GM13977 (cell line): ENCODE measurements at regions not wholly inside any gene's neighbourhood (a gene's known extent, or its start where the extent isn't known, plus 50 kb on each side); places are given as distances from the start of the nearest gene placed in this dataset.

Experiments used
- DNase-seq: peaks from one replicate; pipeline ENCODE4 v3.0.0; 2012; ENCODE audit warnings: low spot score
- in situ Hi-C: fragments of 300-500 bp; cut with MboI; formaldehyde crosslinking; loops from one replicate; pipeline ENCODE4 v1.12.0; 2022; ENCODE audit warnings: low sequenced_read_pairs, low pct_unique_long_range_greater_than_20kb, mixed read lengths, inconsistent platforms; ENCODE audit not compliant: unreplicated experiment
- TF ChIP-seq, protein P1 (sequence below): IDR thresholded peaks from 2 replicates; pipeline ENCODE4 v1.5.1; 2012; ENCODE audit warnings: mild to moderate bottlenecking, control low read depth; ENCODE audit not compliant: insufficient read depth; ENCODE audit errors: extremely low read depth, missing control alignments

DNA sequence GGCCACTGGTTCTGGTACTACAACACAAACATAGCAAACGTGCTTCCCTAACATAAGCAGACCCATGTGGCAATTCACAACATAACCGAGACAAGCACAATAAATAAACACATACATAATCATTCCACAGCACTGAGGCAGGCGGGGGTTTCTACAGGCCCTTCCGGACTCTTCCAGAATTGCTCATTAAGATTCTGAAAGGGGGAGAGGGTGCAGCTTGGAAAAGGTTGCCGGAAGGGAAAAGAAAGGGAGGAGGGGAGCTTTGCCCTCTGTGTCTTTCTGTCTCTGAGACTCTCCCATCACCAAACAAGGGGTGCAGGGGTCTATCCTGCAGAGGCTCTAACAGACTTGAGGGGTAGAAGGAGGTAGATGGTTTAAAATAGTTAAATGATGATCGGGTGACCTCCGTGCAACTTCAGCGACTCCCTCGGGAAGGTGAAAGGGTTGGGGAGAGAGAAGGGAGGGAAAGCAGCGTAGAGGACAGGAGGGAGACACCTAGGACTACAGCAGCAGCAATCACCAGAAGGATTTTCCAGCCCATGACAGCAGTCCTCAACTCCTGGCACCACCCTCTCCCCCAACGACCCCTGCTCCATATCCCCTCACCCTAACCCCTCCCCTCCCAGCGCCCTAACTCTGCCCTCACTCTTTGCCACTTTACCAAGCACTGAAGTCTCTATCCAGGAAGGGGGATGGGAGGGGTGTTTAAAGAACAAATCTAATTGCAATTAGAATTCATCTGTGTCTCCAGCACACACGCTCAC, 365.5 kb upstream of the ESRRG start:
- TF ChIP-seq, protein P1, sequence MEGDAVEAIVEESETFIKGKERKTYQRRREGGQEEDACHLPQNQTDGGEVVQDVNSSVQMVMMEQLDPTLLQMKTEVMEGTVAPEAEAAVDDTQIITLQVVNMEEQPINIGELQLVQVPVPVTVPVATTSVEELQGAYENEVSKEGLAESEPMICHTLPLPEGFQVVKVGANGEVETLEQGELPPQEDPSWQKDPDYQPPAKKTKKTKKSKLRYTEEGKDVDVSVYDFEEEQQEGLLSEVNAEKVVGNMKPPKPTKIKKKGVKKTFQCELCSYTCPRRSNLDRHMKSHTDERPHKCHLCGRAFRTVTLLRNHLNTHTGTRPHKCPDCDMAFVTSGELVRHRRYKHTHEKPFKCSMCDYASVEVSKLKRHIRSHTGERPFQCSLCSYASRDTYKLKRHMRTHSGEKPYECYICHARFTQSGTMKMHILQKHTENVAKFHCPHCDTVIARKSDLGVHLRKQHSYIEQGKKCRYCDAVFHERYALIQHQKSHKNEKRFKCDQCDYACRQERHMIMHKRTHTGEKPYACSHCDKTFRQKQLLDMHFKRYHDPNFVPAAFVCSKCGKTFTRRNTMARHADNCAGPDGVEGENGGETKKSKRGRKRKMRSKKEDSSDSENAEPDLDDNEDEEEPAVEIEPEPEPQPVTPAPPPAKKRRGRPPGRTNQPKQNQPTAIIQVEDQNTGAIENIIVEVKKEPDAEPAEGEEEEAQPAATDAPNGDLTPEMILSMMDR = no peak
- in situ Hi-C loops = no loop called here
- no peak for DNase-seq

DNA sequence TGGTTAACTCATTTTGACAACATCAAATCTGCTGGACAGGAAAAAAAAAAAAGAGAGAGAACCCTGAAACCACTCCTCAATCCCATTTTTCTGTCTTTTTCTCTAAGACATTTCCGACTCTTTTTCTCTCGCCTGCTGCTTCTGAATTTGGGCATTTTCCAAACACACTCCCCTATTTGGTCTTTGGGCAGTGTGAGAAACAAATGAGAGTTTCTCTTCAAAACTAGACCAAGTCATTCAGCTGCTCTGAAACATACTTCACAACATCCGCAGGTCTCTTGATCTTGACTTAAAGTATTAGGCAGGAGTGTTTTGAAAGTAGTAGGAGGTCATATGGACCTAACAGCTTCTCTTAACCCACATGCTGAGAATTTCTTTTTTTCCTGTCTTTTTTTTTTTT, 364.8 kb upstream of the ESRRG start:
- TF ChIP-seq, protein P1 = no peak
- no peak for DNase-seq
- in situ Hi-C loops = no loop called here

DNA sequence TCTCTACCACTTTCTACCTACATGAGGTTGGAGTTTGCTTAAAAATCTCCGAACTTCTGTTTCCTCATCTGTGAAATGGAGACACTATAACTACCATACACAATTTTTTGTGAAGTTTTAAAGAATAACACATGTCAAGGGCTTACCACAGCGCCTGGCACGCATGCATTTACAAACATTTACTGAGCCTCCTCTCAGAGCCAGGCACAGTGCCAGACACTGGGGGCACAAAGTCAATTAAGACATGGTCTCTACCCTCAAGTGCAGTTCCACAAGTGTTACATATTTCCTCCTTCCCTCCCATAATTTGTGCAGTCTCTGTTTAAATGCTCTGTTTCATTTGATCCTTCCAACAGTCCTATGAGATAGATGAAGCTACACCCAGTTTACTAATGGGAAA, 356.4 kb upstream of the ESRRG start:
- TF ChIP-seq, protein P1 = no peak
- no peak for DNase-seq
- in situ Hi-C loops = no loop called here

DNA sequence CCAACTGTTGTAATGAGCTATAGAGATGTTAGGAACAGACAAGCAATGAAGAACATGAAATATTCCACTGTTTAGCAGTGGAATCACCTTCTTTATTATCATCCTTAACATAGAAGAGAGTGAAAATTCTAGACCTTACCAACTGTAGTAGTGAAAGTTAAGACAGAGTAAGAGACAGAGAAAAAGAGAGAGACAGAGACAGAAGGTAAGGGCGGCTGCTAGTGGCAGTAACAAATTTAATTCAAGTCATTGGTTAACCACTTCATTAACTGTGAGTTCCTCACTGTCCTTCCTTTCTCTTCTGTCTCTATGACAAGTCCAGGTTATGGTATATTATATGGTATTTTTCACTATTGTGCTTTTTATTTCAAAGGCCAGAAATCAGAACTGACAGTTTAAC, 355.7 kb upstream of the ESRRG start:
- TF ChIP-seq, protein P1 = no peak
- in situ Hi-C loops = no loop called here
- DNase-seq = no peak

DNA sequence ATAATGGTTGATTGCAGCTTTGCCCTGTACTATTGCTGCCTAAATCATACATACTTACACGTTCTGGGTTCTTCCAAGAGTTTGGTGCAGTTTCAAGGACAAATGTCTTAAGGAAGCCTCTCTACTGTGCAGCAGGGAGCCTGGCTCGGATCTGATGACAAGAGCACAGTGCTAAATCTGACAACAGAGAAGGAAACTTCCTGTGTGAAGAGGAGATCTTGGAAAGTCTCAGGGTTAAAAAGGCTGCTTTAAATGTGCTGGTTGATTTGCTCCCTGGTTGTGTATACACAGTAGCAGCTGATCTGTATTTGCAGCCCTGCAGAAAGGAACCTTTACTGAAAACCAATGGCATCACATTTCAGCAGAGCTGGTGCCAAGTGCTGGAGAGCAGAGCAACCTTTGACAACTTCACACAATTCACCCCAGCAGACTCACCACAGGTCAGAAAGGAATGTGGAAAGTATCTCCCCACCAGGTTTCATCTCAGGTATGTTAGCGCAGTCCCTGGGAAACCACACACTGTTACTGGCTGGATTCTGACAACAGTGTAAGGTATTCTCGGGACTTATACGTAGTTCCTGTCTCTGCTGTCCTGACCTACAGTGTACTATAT, 355.0 kb upstream of the ESRRG start:
- DNase-seq = no peak
- in situ Hi-C loops = no loop called here

DNA sequence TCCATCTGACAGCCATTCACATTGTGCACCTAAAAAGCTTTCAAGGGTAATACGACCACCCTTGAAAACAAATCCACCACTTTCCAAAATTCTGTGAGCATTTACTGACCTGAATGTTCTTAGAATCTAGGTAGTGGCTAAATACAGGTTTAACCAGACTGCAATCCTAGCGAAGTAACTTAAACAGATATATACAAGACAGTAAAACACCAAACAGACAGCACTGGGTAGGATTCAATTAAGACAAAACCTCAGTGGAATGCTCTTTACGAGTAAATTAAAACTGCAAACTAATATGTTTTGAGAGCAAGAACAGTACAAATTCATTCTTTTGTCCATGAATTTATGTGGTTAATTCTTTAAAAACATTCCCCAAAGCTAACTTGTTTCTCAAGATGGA, 354.2 kb upstream of the ESRRG start:
- in situ Hi-C loops = no loop called here
- TF ChIP-seq, protein P1 = no peak
- DNase-seq = no peak

More for the DNA sequence above, 355.0 kb upstream of the ESRRG start:
- TF ChIP-seq, protein P1 = no peak

DNA sequence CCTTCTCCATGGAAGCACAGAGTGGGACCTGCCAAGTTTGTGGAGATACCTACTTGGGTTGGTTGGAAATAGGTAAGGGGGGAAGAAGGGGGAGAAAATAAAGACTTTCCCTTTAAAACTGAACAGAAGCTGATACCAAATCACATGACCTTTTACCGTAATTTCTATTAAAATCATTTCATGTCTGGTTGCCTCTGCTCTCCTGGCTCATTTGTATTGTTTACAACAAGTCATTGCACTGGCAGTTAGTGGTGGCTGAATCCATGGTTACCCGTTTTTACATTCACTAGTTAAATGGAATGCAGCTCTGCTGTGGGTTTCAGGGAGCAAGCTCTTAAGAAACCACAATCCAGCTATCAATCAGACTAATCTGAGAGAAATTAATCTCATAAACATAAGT, 353.7 kb upstream of the ESRRG start:
- no peak for DNase-seq
- in situ Hi-C loops = no loop called here
- TF ChIP-seq, protein P1 = no peak
